CD14-positive monocyte (primary cell): ENCODE measurements at regions not wholly inside any gene's neighbourhood (a gene's known extent, or its start where the extent isn't known, plus 50 kb on each side); places are given as distances from the start of the nearest gene placed in this dataset.

Experiments
- DNase-seq, 3 donors: peaks; one replicate each; pipeline ENCODE4 v3.0.0-alpha.2; 2011 to 2022
- H2AFZ ChIP-seq: 2 replicates; pipeline ENCODE4 v1.6.0; 2012; ENCODE audit warnings: mild to moderate bottlenecking, low read depth, low read length, inconsistent platforms; ENCODE audit not compliant: insufficient read depth, poor library complexity, severe bottlenecking
- H3K27ac ChIP-seq, 2 donors: 1 replicate in 1 of 2; 2 replicates in 1 of 2; pipeline ENCODE4 v1.5.1; 2012 to 2013; ENCODE audit warnings: low read length in 2 of 2, control low read depth in 1 of 2, inconsistent platforms in 1 of 2, low read depth in 1 of 2, mild to moderate bottlenecking in 1 of 2
- H3K27me3 ChIP-seq, 2 donors: one replicate each; pipeline versions ENCODE4 v1.6.0 to v1.6.1; 2011 to 2013; ENCODE audit warnings: low read length in 2 of 2; ENCODE audit not compliant: control insufficient read depth in 2 of 2, insufficient read depth in 2 of 2
- H3K36me3 ChIP-seq, 2 donors: replicated peaks in 1 of 2; 1 replicate in 1 of 2; 2 replicates in 1 of 2; pipeline versions ENCODE4 v1.5.1 to v1.6.1; 2012 to 2013; ENCODE audit warnings: low read length in 2 of 2, control low read depth in 1 of 2, inconsistent platforms in 1 of 2, mild to moderate bottlenecking in 1 of 2; ENCODE audit not compliant: insufficient read depth in 2 of 2, control insufficient read depth in 1 of 2
- H3K4me1 ChIP-seq, 2 donors: 1 replicate in 1 of 2; 2 replicates in 1 of 2; pipeline versions ENCODE4 v1.5.1 to v1.6.1; 2012 to 2013; ENCODE audit warnings: low read length in 2 of 2, control low read depth in 1 of 2, inconsistent platforms in 1 of 2, mild to moderate bottlenecking in 1 of 2, moderate library complexity in 1 of 2; ENCODE audit not compliant: insufficient read depth in 2 of 2, control insufficient read depth in 1 of 2
- H3K4me2 ChIP-seq: replicated peaks from 2 replicates; pipeline ENCODE3; 2012; ENCODE audit warnings: low read length, moderate library complexity, mild to moderate bottlenecking; ENCODE audit not compliant: poor library complexity, severe bottlenecking; ENCODE audit errors: extremely low read depth
- H3K4me3 ChIP-seq, 3 experiments: fragments of 200-600 bp in 1 of 3; sonication (generic) in 1 of 3; replicated peaks in 1 of 3; 1 replicate in 2 of 3; 2 replicates in 1 of 3; pipeline ENCODE4 v1.5.1; 2011 to 2013; ENCODE audit warnings: low read length in 3 of 3, mild to moderate bottlenecking in 3 of 3, control low read depth in 2 of 3, low read depth in 2 of 3, inconsistent platforms in 1 of 3, moderate library complexity in 1 of 3
- H3K79me2 ChIP-seq: 2 replicates; pipeline ENCODE4 v1.6.0; 2012; ENCODE audit warnings: mild to moderate bottlenecking, control low read depth, inconsistent platforms, low read length, moderate library complexity; ENCODE audit not compliant: insufficient read depth
- H3K9ac ChIP-seq: 2 replicates; pipeline ENCODE4 v1.6.0; 2017; ENCODE audit warnings: low read length, mild to moderate bottlenecking; ENCODE audit not compliant: insufficient read depth, poor library complexity, severe bottlenecking
- H3K9me3 ChIP-seq, 2 donors: replicated peaks in 1 of 2; 1 replicate in 1 of 2; 2 replicates in 1 of 2; pipeline versions ENCODE4 v1.5.1 to v1.6.1; 2012 to 2013; ENCODE audit warnings: low read length in 2 of 2, control low read depth in 1 of 2; ENCODE audit not compliant: control insufficient read depth in 1 of 2, insufficient read depth in 1 of 2
- H4K20me1 ChIP-seq: 2 replicates; pipeline ENCODE4 v1.6.0; 2012; ENCODE audit warnings: mild to moderate bottlenecking, low read length, control low read depth, moderate library complexity; ENCODE audit not compliant: insufficient read depth
- H3K27ac Mint-ChIP-seq, 7 donors: one replicate each; pipeline ENCODE4 v1.8.0; 2020; ENCODE audit warnings: mild to moderate bottlenecking in 7 of 7, mixed read lengths in 7 of 7, moderate library complexity in 6 of 7, inconsistent platforms in 2 of 7
- H3K27me3 Mint-ChIP-seq, 3 donors: one replicate each; pipeline ENCODE4 v1.8.0; 2021 to 2022; ENCODE audit warnings: low read depth in 3 of 3, mild to moderate bottlenecking in 3 of 3, mixed read lengths in 3 of 3, moderate library complexity in 3 of 3, inconsistent platforms in 1 of 3
- H3K36me3 Mint-ChIP-seq, 2 donors: one replicate each; pipeline ENCODE4 v1.8.0; 2020; ENCODE audit warnings: mixed read lengths in 2 of 2, inconsistent platforms in 1 of 2, mild to moderate bottlenecking in 1 of 2
- H3K4me1 Mint-ChIP-seq: one replicate; pipeline ENCODE4 v1.8.0; 2020; ENCODE audit warnings: mild to moderate bottlenecking, mixed read lengths
- H3K4me3 Mint-ChIP-seq, 2 donors: one replicate each; pipeline ENCODE4 v1.8.0; 2020; ENCODE audit warnings: mild to moderate bottlenecking in 2 of 2, mixed read lengths in 2 of 2, moderate library complexity in 1 of 2
- H3K9me3 Mint-ChIP-seq, 7 donors: one replicate each; pipeline ENCODE4 v1.8.0; 2020 to 2022; ENCODE audit warnings: mixed read lengths in 7 of 7, mild to moderate bottlenecking in 6 of 7, moderate library complexity in 6 of 7, inconsistent platforms in 2 of 7
- WGBS: methylation state at CpG from one replicate; pipeline ENCODE4 v1.1.5; 2013; ENCODE audit warnings: missing lambda C conversion rate; ENCODE audit not compliant: insufficient coverage; 5-methylcytosine and 5-hydroxymethylcytosine counted together
- intact Hi-C, 2 donors: fragments of 100-400 bp; cut with micrococcal nuclease; formaldehyde crosslinking; loops; one replicate each; pipeline versions ENCODE4 v1.15.0 to v1.15.1; 2023
- TF ChIP-seq, protein P1 (sequence below): fragments of 200-600 bp; IDR thresholded peaks from one replicate; pipeline ENCODE4 v1.8.0; 2022; ENCODE audit warnings: antibody characterized with exemption, mild to moderate bottlenecking

DNA sequence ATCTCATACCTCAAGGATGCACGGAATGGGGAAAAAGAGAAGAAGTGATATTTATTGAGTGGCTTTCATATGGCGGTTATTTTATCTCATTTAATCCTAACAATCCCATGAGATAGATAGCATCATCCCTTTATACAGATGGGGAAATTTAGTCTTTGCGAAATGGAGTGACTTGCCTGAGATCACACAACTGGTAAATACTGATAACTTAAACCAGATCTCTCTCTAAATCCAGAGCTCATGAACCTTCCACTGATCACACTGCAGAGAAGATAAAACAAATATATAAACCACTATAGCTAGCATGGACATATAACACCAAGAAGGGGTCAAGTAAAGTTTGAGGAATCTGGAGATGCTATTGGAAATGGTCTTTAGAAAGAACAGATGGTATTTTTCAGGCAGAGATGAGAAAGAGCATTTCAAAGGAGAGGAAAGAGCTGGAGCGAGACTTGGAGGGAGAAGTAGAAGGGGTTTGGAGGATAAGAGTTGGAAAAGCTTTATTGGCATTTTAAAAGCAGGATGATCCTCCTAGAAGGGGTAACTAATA, 139.8 kb upstream of the TNFAIP3 start:
- Mint-ChIP-seq H3K27ac (peak overlapping the region in 1 of 7 donors; percentile 16), H3K9me3 (no peaks in the 10 kb centered on the region), H3K36me3 (peaks cover 0 to 2% of the 10 kb centered on the region in 2 donors), H3K27me3 (no peaks in the 10 kb centered on the region), H3K4me1 (peaks cover 58% of the 10 kb centered on the region), H3K4me3 (no peak overlapping the region)
- no peaks in the 10 kb centered on the region for H4K20me1 ChIP-seq
- no peaks in the 10 kb centered on the region for H3K79me2 ChIP-seq
- 93% methylated on average over 1 of the region's 4 CpGs for WGBS
- no peak overlapping the region for H3K9ac ChIP-seq
- intact Hi-C loops, result no loop called here
- TF ChIP-seq, protein P1, sequence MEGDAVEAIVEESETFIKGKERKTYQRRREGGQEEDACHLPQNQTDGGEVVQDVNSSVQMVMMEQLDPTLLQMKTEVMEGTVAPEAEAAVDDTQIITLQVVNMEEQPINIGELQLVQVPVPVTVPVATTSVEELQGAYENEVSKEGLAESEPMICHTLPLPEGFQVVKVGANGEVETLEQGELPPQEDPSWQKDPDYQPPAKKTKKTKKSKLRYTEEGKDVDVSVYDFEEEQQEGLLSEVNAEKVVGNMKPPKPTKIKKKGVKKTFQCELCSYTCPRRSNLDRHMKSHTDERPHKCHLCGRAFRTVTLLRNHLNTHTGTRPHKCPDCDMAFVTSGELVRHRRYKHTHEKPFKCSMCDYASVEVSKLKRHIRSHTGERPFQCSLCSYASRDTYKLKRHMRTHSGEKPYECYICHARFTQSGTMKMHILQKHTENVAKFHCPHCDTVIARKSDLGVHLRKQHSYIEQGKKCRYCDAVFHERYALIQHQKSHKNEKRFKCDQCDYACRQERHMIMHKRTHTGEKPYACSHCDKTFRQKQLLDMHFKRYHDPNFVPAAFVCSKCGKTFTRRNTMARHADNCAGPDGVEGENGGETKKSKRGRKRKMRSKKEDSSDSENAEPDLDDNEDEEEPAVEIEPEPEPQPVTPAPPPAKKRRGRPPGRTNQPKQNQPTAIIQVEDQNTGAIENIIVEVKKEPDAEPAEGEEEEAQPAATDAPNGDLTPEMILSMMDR, result no peak
- peaks cover 65 to 73% of the 10 kb centered on the region in 2 donors for H3K4me1 ChIP-seq
- H3K27ac ChIP-seq, result no peak overlapping the region
- no peak overlapping the region for H2AFZ ChIP-seq
- H3K4me2 ChIP-seq, result no peak overlapping the region
- H3K9me3 ChIP-seq, result no peaks in the 10 kb centered on the region
- no peaks in the 10 kb centered on the region for H3K36me3 ChIP-seq
- no peaks in the 10 kb centered on the region for H3K27me3 ChIP-seq
- H3K4me3 ChIP-seq, result no peak overlapping the region
- DNase-seq, result no peak

DNA sequence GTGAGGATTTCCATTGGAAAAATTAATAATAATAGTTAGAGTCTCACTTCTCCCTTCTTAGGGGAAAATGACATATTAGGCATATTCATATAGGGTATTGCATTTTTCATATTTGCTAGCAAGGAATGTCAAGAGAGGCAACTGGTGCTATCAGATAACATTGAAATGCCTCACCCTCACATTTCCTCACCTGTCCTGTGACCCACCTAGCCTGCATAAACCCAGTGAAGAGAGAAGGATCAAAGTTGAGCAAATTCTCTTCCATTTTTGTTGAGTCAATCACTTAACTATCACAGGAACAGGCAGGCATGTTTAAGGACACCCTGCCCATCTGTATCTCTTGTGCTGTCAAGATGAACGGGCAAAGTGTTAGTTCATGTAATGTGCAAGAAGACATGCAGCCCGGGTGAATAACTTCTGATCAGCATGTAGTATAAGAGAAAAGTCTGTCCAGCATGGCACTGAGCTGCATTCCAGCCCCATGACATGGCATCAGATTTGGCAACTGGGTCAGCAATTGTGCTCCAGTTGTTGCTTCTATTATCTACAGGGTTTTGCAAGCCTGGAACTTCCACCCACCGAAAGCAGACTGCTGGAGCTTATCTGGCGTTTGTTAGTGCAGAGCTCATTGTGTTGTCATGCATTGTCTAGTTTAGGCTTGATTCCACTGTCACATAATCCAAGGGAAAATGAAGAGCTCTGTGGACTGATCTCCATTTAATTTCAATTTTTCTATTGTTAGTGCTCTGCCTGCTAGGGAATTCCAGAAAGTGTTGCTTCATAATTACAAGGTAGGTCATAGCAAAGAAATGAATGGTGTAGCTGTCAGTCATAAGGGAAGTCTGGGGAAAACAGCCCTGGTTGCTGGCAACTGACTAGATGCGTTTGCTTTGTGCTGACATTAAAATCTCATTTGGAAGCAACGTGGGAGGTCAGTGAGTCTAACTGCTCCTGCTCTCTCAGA, 138.4 kb upstream of the TNFAIP3 start:
- Histone ChIP-seq H4K20me1 (no peaks in the 10 kb centered on the region), H3K27ac (no peak overlapping the region), H3K79me2 (no peaks in the 10 kb centered on the region), H2AFZ (no peak overlapping the region), H3K4me1 (peaks cover 65 to 73% of the 10 kb centered on the region in 2 donors), H3K9ac (no peak overlapping the region), H3K27me3 (no peaks in the 10 kb centered on the region), H3K4me3 (no peak overlapping the region), H3K9me3 (no peaks in the 10 kb centered on the region), H3K4me2 (no peak overlapping the region), H3K36me3 (no peaks in the 10 kb centered on the region)
- Mint-ChIP-seq H3K9me3 (no peaks in the 10 kb centered on the region), H3K27ac (peak overlapping the region in 6 of 7 donors; percentile 18 to 76 (median 44)), H3K36me3 (peaks cover 0 to 2% of the 10 kb centered on the region in 2 donors), H3K4me1 (peaks cover 59% of the 10 kb centered on the region), H3K4me3 (no peak overlapping the region), H3K27me3 (no peaks in the 10 kb centered on the region)
- TF ChIP-seq, protein P1, result no peak
- WGBS, result 83% methylated on average over 4 of the region's 6 CpGs
- DNase-seq, result peak in 1 of 3 donors; percentile 88
- intact Hi-C loops, result no loop called here
